ENCODE measurements at regions not wholly inside any gene's neighbourhood (a gene's known extent, or its start where the extent isn't known, plus 50 kb on each side); places are given as distances from the start of the nearest gene placed in this dataset.

DNA sequence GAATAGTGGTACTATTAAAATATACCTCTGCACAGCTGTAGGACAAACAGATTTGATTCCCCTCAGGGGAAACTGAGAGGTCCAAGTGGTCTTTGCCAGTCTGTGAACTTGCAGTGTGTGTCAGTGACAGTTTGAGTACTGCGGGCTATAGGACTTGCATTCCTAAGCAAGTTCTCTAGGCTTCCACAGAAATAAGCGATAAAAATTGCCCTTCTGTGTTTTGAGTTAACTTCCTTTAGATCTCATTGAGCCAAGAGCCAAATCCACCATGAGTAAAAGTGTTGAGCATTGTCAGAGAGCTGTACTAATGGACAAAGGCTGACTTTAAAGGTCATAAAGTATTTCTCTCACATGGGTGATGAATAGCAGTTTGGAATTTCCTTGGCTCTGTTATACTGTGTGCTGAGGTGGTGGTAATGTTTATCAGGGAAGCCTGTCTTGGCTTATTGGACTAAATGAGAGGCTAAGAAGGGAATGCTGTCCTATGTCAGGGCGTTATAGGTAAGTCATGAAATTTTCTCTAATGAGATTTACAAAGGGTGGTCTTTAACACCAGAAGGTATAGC, 122.6 kb upstream of the MAP3K7 start:
- no peaks in the 10 kb centered on the region for H3K27me3 ChIP-seq
- ATAC-seq (no peak), DNase-seq (no peak)
- WGBS, 2 donors, result 47 to 50% methylated on average over 3 of the region's 3 CpGs
- intact Hi-C loops (cut with DNase I), result no loop called here
- no peak overlapping the region for H3K27ac ChIP-seq
- H3K9me3 ChIP-seq, result no peaks in the 10 kb centered on the region
- no peaks in the 10 kb centered on the region for H3K36me3 ChIP-seq (replicated peaks in 1 of 2; ENCODE audit: insufficient read depth in 1 of 2, low read depth in 2 of 2)
- H3K4me3 ChIP-seq, result no peak overlapping the region
- H3K4me1 ChIP-seq, result no peaks in the 10 kb centered on the region
- no peak for TF ChIP-seq POLR2A (IDR thresholded peaks at IDR 0.05)
- TF ChIP-seq CTCF (IDR thresholded peaks at IDR 0.05), result no peak

- 60 to 64% methylated on average over 5 of the region's 5 CpGs for WGBS, 2 donors
- no peak for DNase-seq
- H3K27me3 ChIP-seq, result no peaks in the 10 kb centered on the region
- no peaks in the 10 kb centered on the region for H3K9me3 ChIP-seq
- no peak overlapping the region for H3K4me3 ChIP-seq
- no peak for ATAC-seq
- no peak overlapping the region for H3K27ac ChIP-seq
- intact Hi-C loops (cut with DNase I), result no loop called here
- TF ChIP-seq CTCF (IDR thresholded peaks at IDR 0.05) (no peak), POLR2A (IDR thresholded peaks at IDR 0.05) (no peak)
- no peaks in the 10 kb centered on the region for H3K36me3 ChIP-seq (replicated peaks in 1 of 2; ENCODE audit: insufficient read depth in 1 of 2, low read depth in 2 of 2)
- no peaks in the 10 kb centered on the region for H3K4me1 ChIP-seq
Observed at GRCh38 chr6:90708206-90708737, 121.4 kb upstream of the MAP3K7 start.

DNA sequence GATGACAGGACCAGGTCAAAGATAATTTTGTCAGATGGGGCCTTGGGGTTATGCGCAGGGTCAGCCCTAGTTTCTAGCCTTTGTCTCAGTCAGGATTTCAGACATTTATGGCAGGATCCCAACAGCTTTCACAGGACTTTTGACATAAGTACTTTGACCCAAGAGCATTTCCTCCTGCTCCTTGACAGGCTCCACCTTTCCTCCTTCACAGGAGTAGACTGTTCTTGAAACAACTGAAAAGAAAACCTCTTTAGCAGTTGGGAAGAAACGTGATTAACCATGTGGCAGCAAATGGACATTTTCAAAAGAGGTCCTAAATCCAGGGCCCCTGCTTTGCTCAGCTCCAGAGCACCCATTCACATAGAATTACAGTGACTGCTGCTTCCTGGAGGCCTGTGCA, 120.4 kb upstream of the MAP3K7 start:
- 54 to 62% methylated on average over 2 of the region's 2 CpGs for WGBS, 2 donors
- DNase-seq, result no peak
- intact Hi-C loops (cut with DNase I), result no loop called here
- H3K36me3 ChIP-seq (replicated peaks in 1 of 2; ENCODE audit: insufficient read depth in 1 of 2, low read depth in 2 of 2), result no peaks in the 10 kb centered on the region
- ATAC-seq, result no peak
- no peaks in the 10 kb centered on the region for H3K9me3 ChIP-seq
- no peaks in the 10 kb centered on the region for H3K27me3 ChIP-seq
- no peaks in the 10 kb centered on the region for H3K4me1 ChIP-seq
- no peak overlapping the region for H3K4me3 ChIP-seq
- TF ChIP-seq POLR2A (IDR thresholded peaks at IDR 0.05) (no peak), CTCF (IDR thresholded peaks at IDR 0.05) (no peak)
- H3K27ac ChIP-seq, result no peak overlapping the region

DNA sequence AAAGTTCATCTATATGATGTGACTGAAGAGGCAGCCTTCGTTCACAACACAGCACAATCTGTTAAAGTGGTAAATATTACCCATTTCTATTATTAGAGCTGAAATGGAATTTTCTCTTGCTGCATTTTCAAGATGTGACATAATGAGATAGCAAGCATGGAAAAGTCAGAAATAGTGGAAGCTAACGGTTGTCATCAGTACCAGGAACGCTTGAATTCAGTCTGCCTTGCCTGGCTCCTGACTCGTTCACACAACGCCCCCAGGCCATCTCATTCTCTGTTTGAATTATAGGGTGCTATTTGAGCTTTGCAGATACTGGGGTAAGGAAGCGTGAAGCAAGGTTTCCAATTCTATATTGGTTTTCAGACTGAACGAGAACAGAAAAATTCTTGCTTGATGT, 116.5 kb upstream of the MAP3K7 start:
- ATAC-seq (no peak), DNase-seq (no peak)
- intact Hi-C loops (cut with DNase I), result no loop called here
- no peaks in the 10 kb centered on the region for H3K36me3 ChIP-seq (replicated peaks in 1 of 2; ENCODE audit: insufficient read depth in 1 of 2, low read depth in 2 of 2)
- no peaks in the 10 kb centered on the region for H3K27me3 ChIP-seq
- TF ChIP-seq CTCF (IDR thresholded peaks at IDR 0.05) (no peak), POLR2A (IDR thresholded peaks at IDR 0.05) (no peak)
- H3K27ac ChIP-seq, result no peak overlapping the region
- H3K4me1 ChIP-seq, result no peaks in the 10 kb centered on the region
- H3K9me3 ChIP-seq, result no peaks in the 10 kb centered on the region
- no peak overlapping the region for H3K4me3 ChIP-seq
- WGBS, 2 donors, result 69 to 72% methylated on average over 7 of the region's 7 CpGs

DNA sequence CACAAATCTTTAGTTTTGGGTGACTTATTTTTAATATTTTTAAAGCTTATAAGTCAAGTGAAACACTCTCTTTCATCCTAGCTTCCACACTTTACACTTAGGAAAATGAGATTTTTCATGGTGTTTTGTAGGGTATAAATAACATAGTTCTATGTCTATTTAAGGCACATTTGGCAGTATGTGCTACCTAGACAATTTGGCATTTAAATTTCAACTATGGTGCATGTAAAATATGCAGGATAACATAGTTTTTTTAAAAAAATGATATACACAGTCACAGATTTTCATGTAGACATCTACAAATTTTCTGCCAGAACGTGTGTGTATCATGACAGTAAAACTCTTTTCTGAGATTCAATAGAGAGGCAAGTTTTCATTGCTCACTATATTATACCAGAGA, 115.1 kb upstream of the MAP3K7 start:
- DNase-seq (no peak), ATAC-seq (no peak)
- 45 to 47% methylated on average over 1 of the region's 1 CpG for WGBS, 2 donors
- TF ChIP-seq POLR2A (IDR thresholded peaks at IDR 0.05) (no peak), CTCF (IDR thresholded peaks at IDR 0.05) (no peak)
- Histone ChIP-seq H3K9me3 (no peaks in the 10 kb centered on the region), H3K27ac (no peak overlapping the region), H3K27me3 (no peaks in the 10 kb centered on the region), H3K4me3 (no peak overlapping the region), H3K4me1 (no peaks in the 10 kb centered on the region), H3K36me3 (replicated peaks in 1 of 2; ENCODE audit: insufficient read depth in 1 of 2, low read depth in 2 of 2) (no peaks in the 10 kb centered on the region)
- intact Hi-C loops (cut with DNase I), result no loop called here

All from body of pancreas (tissue), 4 donors.